ENCODE measurements at regions not wholly inside any gene's neighbourhood (a gene's known extent, or its start where the extent isn't known, plus 50 kb on each side); places are given as distances from the start of the nearest gene placed in this dataset.
A peak's percentile ranks its signal among the peaks of the same experiment; 100 is the strongest.

GRCh38 chr1:229209816-229210215 is 61.1 kb upstream of the RAB4A start:
- no peak for DNase-seq (ENCODE audit: low spot score)
- Histone ChIP-seq H2AFZ (peak overlapping the region; percentile 56; the same call in 1 of the 2 replicates), H3K4me2 (no peak overlapping the region), H3K27ac (ENCODE audit: low read depth) (no peak overlapping the region), H3K4me3 (no peak overlapping the region), H3K36me3 (ENCODE audit: insufficient read depth) (no peaks in the 10 kb centered on the region), H4K20me1 (replicated peaks; ENCODE audit: insufficient read depth) (no peaks in the 10 kb centered on the region), H3F3A (replicated peaks; ENCODE audit: low read depth) (no peaks in the 10 kb centered on the region), H3K4me1 (ENCODE audit: insufficient read depth) (no peaks in the 10 kb centered on the region), H3K79me2 (replicated peaks; ENCODE audit: insufficient read depth) (no peaks in the 10 kb centered on the region), H3K27me3 (ENCODE audit: insufficient read depth) (no peaks in the 10 kb centered on the region), H3K9me2 (ENCODE audit: insufficient read depth) (peaks cover 7% of the 10 kb centered on the region; the same call in 1 of the 2 replicates)
- no peak for ATAC-seq
- no peak overlapping the region for H3K27ac Mint-ChIP-seq
- no peak overlapping the region for H3K4me3 Mint-ChIP-seq
- no peak for TF ChIP-seq EZH2 (IDR thresholded peaks at IDR 0.05; ENCODE audit: low read depth, unreplicated experiment)
- no peak for TF ChIP-seq NANOG (IDR thresholded peaks at IDR 0.05; ENCODE audit: borderline replicate concordance)
- no peak for TF ChIP-seq ETS1 (IDR thresholded peaks at IDR 0.05)
- H3K36me3 Mint-ChIP-seq (ENCODE audit: low read depth) = no peaks in the 10 kb centered on the region
- peaks cover 5% of the 10 kb centered on the region for H3K4me1 Mint-ChIP-seq
- H3K27me3 Mint-ChIP-seq (ENCODE audit: insufficient read depth, low read depth, poor library complexity) = peaks cover 5% of the 10 kb centered on the region
- no peaks in the 10 kb centered on the region for H3K9me3 Mint-ChIP-seq

- H3K4me1 Mint-ChIP-seq = no peaks in the 10 kb centered on the region; the same call in 2 of the 3 replicates
- no peaks in the 10 kb centered on the region for H4K20me1 ChIP-seq (replicated peaks; ENCODE audit: insufficient read depth)
- no peak overlapping the region for H3K4me2 ChIP-seq
- ATAC-seq (no peak), DNase-seq (ENCODE audit: low spot score) (no peak)
- no peak overlapping the region for H3K4me3 ChIP-seq
- no peaks in the 10 kb centered on the region for H3K9me3 Mint-ChIP-seq
- no peaks in the 10 kb centered on the region for H3K36me3 ChIP-seq (ENCODE audit: insufficient read depth)
- H3K27me3 ChIP-seq (ENCODE audit: insufficient read depth) = no peaks in the 10 kb centered on the region
- no peaks in the 10 kb centered on the region for H3K4me1 ChIP-seq (ENCODE audit: insufficient read depth)
- no peaks in the 10 kb centered on the region for H3K79me2 ChIP-seq (replicated peaks; ENCODE audit: insufficient read depth)
- H3K27ac ChIP-seq (ENCODE audit: low read depth) = no peak overlapping the region
- no peak overlapping the region for H3K4me3 Mint-ChIP-seq
- H3K27ac Mint-ChIP-seq = no peak overlapping the region
- H3K9me2 ChIP-seq (ENCODE audit: insufficient read depth) = peaks cover 7% of the 10 kb centered on the region; the same call in 1 of the 2 replicates
- H2AFZ ChIP-seq = no peak overlapping the region
- no peaks in the 10 kb centered on the region for H3K36me3 Mint-ChIP-seq (ENCODE audit: low read depth)
- no peaks in the 10 kb centered on the region for H3F3A ChIP-seq (replicated peaks; ENCODE audit: low read depth)
- peaks cover 5% of the 10 kb centered on the region for H3K27me3 Mint-ChIP-seq (ENCODE audit: insufficient read depth, low read depth, poor library complexity)
- TF ChIP-seq REST (IDR thresholded peaks at IDR 0.05; ENCODE audit: unreplicated experiment) (no peak), ZNF331 (CRISPR knock-in tag; IDR thresholded peaks at IDR 0.05; ENCODE audit: low read depth) (no peak), EZH2 (IDR thresholded peaks at IDR 0.05; ENCODE audit: low read depth, unreplicated experiment) (no peak), ETS1 (IDR thresholded peaks at IDR 0.05) (no peak), POLR2AphosphoS5 (IDR thresholded peaks at IDR 0.05; ENCODE audit: low read depth) (no peak), STAT1 (IDR thresholded peaks at IDR 0.05; ENCODE audit: unreplicated experiment) (no peak), EZH2phosphoT487 (IDR thresholded peaks at IDR 0.05; ENCODE audit: unreplicated experiment) (no peak), JUNB (IDR thresholded peaks at IDR 0.05; ENCODE audit: unreplicated experiment) (no peak), NANOG (IDR thresholded peaks at IDR 0.05; ENCODE audit: borderline replicate concordance) (no peak), CREB1 (CRISPR knock-in tag; IDR thresholded peaks at IDR 0.05; ENCODE audit: low read depth) (no peak)
Measured at GRCh38 chr1:229210844-229211243, 60.1 kb upstream of the RAB4A start.

Measured in GM23338 (cell line).